NCI-H1694 treated with DMSO at 0.1 percent for 48 hours (cell line): ENCODE measurements at regions not wholly inside any gene's neighbourhood (a gene's known extent, or its start where the extent isn't known, plus 50 kb on each side); places are given as distances from the start of the nearest gene placed in this dataset.

Experiments used
- DNase-seq: peaks from one replicate; lab custom pipeline; 2025; lab: John Stamatoyannopoulos, UW

- DNase-seq, result no peak
These were observed 395.4 kb downstream of the RRAGC start for GRCh38 chr1:38464071-38464661.

GRCh38 chr1:38463074-38463473 is 396.5 kb downstream of the RRAGC start:
- no peak for DNase-seq

DNA sequence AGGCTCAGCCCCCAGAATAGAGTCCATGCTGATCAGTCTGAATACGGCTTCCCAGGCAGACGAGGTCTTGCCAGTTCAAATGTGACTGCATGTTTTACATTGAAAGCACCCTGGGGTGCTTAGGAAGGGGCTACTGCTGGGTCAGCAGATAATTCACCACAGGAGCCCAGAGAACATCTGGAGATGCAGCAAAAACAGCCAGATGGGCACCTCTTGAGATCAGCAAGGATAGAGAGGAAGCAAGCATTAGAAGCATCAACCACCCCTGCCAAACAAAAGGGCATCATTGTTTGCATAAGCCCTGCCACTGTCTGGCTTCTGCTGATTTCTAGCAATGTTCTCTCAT is 403.1 kb downstream of the RRAGC start:
- DNase-seq, result no peak

- no peak for DNase-seq
These were observed 403.6 kb downstream of the RRAGC start for GRCh38 chr1:38455829-38456530.

GRCh38 chr1:38454749-38455441 is 404.7 kb downstream of the RRAGC start:
- no peak for DNase-seq

DNA sequence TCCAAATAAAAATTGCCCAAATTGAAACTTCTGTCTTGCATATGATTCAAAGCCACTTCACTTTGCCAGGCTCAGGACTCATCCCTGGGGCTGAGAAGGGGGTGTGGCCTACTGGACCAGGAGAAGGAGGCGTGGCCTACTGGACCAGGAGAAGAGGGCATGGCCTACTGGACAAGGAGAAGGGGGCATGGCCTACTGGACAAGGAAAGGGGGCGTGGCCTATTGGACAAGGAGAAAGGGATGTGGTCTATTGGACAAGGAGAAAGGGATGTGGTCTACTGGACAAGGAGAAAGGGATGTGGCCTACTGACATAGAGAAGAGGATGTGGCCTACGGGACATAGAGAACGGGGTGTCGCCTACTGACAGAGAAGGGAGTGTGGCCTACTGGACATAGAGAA is 405.3 kb downstream of the RRAGC start:
- DNase-seq, result no peak

DNA sequence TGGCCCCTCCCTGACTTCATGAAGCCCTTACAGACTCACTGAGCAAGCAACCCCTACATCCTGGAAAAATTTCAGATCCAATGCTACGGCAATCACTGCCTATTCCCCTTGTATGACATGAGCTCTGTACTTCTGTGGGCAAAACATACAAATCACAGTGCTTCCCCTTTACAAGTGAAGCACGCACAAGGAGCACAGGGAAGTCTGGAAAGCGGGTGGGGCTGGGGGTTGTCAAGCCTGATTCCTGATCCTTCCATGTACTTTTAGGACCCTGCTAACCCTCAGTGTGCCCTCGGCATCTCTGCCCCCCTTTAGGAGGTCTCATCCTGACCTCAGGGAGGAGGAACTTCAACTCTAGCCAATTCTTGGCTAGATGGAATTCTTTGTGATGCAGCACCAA is 405.7 kb upstream of the POU3F1 start:
- DNase-seq, result no peak

GRCh38 chr1:38451541-38451993 is 405.0 kb upstream of the POU3F1 start:
- no peak for DNase-seq

- no peak for DNase-seq
These were observed 402.3 kb upstream of the POU3F1 start for GRCh38 chr1:38448893-38449292.

DNA sequence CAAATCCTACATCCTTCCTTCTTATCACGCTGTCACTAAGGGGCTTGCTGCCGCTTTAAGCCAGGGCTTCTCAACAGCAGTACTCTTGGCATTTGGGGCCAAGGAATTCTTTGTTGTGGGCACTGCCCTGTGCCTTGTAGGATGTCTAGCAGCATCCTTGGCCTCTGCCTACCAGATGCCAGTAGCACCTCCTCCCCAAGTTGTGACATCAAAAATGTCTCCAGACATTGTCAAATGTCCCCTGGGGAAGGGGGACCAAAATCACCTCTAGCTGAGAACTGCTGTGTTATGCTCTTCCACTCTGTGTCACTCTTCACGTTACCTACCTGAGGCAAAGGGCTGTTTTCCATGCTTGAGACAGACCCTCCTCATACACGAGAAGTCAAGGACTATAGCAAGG is 400.3 kb upstream of the POU3F1 start:
- DNase-seq, result no peak

DNA sequence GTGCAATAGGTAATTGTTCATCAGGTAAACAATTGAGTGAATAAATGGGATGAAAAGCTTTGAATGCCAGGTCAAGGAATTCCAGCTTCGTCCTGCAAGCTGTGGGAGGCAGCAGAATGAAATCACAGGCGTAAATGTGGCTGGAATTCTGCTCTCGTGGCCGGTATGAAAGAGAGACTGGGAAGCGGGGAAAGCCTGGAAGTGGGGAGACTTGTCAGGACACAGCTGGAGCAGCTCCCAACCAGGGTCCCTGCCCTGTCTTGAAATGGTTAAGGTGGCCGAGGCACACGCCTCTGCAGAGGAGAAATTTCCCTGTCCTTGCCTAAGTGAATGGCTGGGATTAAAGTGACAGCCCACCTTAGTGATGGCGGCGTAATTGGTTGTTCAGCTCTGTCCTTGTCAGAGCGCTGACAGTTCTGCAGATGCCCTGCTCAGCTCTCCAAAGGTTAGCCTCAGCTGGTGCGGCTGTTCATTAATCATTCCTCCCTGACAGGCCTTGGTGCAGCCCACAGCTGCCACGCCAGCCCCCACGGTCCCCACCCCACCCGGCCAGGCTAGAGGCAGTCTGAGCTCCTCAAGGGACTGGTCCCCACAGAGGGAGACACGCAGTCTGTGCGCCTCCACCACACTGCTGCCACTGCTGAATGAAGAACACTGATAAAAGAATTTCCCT is 398.3 kb upstream of the POU3F1 start:
- no peak for DNase-seq

GRCh38 chr1:38444311-38444710 is 397.7 kb upstream of the POU3F1 start:
- DNase-seq, result no peak

DNA sequence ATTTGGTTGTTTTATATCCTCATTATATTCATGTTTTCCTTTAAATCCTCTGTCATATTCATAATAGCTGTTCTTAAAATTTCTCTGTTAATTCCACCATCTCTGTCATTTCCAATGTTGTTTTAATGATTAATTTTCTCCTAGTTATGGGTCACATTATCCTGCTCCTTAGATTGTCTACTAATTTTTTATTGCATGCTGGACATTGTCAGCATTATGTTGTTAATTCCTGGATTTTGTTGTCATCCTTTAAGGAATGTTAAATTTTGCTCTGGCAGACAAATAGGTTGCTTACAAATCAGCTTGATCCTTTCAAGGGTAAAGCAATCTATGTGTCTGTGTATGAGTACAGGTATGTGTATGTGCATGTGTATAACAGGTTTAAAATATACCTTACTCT is 393.8 kb upstream of the POU3F1 start:
- DNase-seq, result no peak

GRCh38 chr1:38436749-38437148 is 390.2 kb upstream of the POU3F1 start:
- DNase-seq, result no peak

- DNase-seq, result no peak
These were observed 389.4 kb upstream of the POU3F1 start for GRCh38 chr1:38436006-38436405.

DNA sequence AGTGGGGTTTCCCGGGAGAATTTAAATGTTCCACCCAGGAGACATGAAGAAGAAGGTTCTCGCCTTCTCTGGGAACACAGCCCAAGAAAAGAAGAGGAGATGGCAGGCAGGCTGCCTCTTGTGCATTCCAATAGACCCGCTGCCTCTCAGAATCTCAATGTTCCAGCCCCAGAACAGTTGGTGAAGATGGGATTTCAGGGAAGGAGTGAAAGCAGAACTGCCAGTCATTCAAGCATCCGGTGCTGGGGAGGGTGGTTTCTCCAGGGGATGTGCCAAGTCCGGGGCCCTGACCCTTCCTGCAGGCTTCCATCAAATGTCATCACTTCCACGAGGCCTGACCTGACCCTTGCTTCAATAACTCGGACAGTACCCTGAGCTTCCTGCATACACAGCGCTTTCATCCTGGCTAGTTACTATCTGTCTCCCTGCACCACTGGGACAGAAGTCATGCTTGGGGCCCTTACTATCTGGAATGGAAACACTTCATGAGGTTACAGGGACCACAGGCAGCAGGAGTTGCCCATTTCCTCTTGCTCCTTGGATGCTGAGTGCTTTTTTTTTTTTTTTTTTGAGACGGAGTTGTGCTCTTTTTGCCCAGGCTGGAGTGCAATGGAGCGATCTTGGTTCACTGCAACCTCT is 386.6 kb upstream of the POU3F1 start:
- DNase-seq, result no peak

DNA sequence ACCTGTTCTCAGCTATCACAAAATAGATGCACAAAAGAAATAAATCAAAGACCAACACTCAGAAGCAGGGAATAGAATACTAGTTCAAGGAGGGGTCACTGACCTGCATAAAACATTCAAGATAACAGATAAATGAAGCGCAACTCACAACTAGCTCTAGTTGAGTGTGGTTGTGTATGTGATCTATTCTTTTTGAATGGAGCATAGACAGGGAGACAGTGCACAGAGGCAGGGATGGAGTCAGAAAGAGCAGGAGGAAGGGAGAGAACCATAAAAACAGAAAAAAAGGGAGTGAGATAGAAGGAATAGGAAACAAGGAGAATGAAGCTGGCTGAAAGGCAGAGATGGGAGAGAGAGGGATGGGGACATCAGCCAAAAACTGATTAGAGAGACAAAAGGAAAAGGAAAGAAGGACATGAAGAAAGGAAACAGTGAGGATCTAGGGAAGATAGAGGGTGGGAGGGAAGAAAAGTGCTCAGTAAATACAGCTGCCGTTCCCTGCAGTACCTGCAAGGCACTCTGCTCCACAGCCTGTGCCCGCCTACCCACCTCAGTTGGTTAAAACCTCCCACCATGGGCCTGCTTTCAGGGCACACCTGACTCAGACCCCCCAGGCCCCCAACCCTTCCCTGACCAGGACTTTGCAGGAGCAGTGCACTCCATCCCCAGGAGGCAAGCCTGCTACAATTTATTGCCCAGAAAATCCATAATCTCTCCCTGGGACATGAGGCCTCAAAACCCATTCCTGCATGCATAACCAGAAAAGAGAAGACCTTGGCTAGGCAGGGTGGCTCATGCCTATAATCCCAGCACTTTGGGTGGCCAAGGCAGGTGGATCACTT is 385.2 kb upstream of the POU3F1 start:
- no peak for DNase-seq

GRCh38 chr1:38430949-38431348 is 384.4 kb upstream of the POU3F1 start:
- DNase-seq, result no peak

- DNase-seq, result no peak
These were observed 378.1 kb upstream of the POU3F1 start for GRCh38 chr1:38424677-38425076.

- DNase-seq, result no peak
These were observed 374.1 kb upstream of the POU3F1 start for GRCh38 chr1:38420666-38421065.

GRCh38 chr1:38418195-38419030 is 371.8 kb upstream of the POU3F1 start:
- DNase-seq, result no peak
